Heart left ventricle (tissue), 13 donors: ENCODE measurements at regions not wholly inside any gene's neighbourhood (a gene's known extent, or its start where the extent isn't known, plus 50 kb on each side); places are given as distances from the start of the nearest gene placed in this dataset.

Experiments
- POLR2A ChIP-seq, 2 donors: fragments of 450-650 bp; IDR thresholded peaks; one replicate each; pipeline ENCODE4 v1.6.1; 2017; ENCODE audit warnings: antibody characterized with exemption in 2 of 2, mild to moderate bottlenecking in 2 of 2, moderate library complexity in 2 of 2
- TF ChIP-seq, protein P1 (sequence below), 12 donors: fragments of 200-600 bp; sonication (generic) in 4 of 12; IDR thresholded peaks; one replicate each; pipeline versions ENCODE4 v1.5.0 to v1.8.0; 2018 to 2022; ENCODE audit warnings: antibody characterized with exemption in 12 of 12, mild to moderate bottlenecking in 5 of 12
- donor health status: ischemic (EF 13 %, LVEDD 7.1; RV severe dilation, severe dysfunction).
- donor health status: DM: no; HTN: yes; CAD: no.
- donor health status: DM: no; HTN: no; CAD: no.
- donor health status: ischemic (EF 25% LVEDD 6.9; RV normal size, moderate dysfunction).
- donor health status: ischemic (EF 25% LVEDD 5.7; RV mildly dilated, moderate dysfunction).
- donor health status: ischemic (EF 35%, LVEDD 5.7; RV mildly dilated, moderate dysfunction).
- donor health status: nonischemic (EF 11% LVEDD 7.7; RV severe dilation, severe dysfunction).
- donor health status: DM: yes; HTN: yes; CAD: no.
- donor health status: PGD.
- donor health status: ischemic (EF 29% LVEDD 5.4; RV normal size, mild dysfunction).
- donor health status: nonischemic (EF 23%, LVEDD 6.1; RV moderate dilation, normal function).

DNA sequence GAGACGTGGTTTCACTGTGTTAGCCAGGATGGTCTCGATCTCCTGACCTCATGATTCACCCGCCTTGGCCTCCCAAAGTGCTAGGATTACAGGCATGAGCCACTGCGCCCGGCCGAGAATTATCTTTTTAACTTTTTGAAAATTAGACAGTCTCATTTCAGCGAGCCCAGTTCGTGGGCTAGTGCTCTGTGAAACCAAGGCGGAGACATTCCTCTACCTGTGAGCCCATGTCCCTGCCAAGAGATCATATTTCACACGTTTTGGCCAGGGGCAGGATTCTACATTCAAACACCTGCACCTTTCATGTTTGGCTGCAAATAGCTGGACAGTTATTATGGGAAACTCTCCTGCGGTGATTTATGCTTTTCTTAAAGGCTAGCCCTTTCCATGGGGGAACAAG is 60.3 kb downstream of the IRAG1 start:
- TF ChIP-seq, protein P1, sequence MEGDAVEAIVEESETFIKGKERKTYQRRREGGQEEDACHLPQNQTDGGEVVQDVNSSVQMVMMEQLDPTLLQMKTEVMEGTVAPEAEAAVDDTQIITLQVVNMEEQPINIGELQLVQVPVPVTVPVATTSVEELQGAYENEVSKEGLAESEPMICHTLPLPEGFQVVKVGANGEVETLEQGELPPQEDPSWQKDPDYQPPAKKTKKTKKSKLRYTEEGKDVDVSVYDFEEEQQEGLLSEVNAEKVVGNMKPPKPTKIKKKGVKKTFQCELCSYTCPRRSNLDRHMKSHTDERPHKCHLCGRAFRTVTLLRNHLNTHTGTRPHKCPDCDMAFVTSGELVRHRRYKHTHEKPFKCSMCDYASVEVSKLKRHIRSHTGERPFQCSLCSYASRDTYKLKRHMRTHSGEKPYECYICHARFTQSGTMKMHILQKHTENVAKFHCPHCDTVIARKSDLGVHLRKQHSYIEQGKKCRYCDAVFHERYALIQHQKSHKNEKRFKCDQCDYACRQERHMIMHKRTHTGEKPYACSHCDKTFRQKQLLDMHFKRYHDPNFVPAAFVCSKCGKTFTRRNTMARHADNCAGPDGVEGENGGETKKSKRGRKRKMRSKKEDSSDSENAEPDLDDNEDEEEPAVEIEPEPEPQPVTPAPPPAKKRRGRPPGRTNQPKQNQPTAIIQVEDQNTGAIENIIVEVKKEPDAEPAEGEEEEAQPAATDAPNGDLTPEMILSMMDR (IDR thresholded peaks at IDR 0.05): no peak
- TF ChIP-seq POLR2A (IDR thresholded peaks at IDR 0.05): no peak
